ENCODE measurements at regions not wholly inside any gene's neighbourhood (a gene's known extent, or its start where the extent isn't known, plus 50 kb on each side); places are given as distances from the start of the nearest gene placed in this dataset.

GRCh38 chr14:30389134-30389876, 169.7 kb upstream of the G2E3 start:
- H3K9me3 ChIP-seq (ENCODE audit: control insufficient read depth, low read length): no peaks in the 10 kb centered on the region
- H3K9ac ChIP-seq (ENCODE audit: low read length): no peak overlapping the region
- no peak overlapping the region for H2AFZ ChIP-seq (ENCODE audit: low read depth, low read length)
- no peak overlapping the region for H3K4ac ChIP-seq (ENCODE audit: low read depth in 1 of 2, low read length in 2 of 2)
- H2AK5ac ChIP-seq (ENCODE audit: low read length, severe bottlenecking): no peak overlapping the region
- H3K18ac ChIP-seq (ENCODE audit: low read depth in 1 of 2, low read length in 2 of 2): no peak overlapping the region
- H4K91ac ChIP-seq (ENCODE audit: low read length): no peak overlapping the region
- H3K79me1 ChIP-seq (replicated peaks; ENCODE audit: low read length, poor library complexity, severe bottlenecking): no peaks in the 10 kb centered on the region
- H3K36me3 ChIP-seq (ENCODE audit: control insufficient read depth in 1 of 2, insufficient read depth in 2 of 2, low read depth in 1 of 2, low read length in 2 of 2): no peaks in the 10 kb centered on the region
- no peak overlapping the region for H2BK15ac ChIP-seq (ENCODE audit: low read depth, poor library complexity, severe bottlenecking)
- H2BK120ac ChIP-seq (ENCODE audit: low read depth, low read length): no peak overlapping the region
- WGBS: 91% methylated on average over 5 of the region's 6 CpGs
- H2BK5ac ChIP-seq (ENCODE audit: low read depth, low read length, poor library complexity, severe bottlenecking): no peak overlapping the region
- H4K8ac ChIP-seq (ENCODE audit: low read length): no peak overlapping the region
- H3K4me1 ChIP-seq (ENCODE audit: control insufficient read depth, insufficient read depth, low read depth, low read length): no peaks in the 10 kb centered on the region
- H3K23ac ChIP-seq (ENCODE audit: low read length in 2 of 2): no peak overlapping the region
- no peak overlapping the region for H3K14ac ChIP-seq (ENCODE audit: low read length in 2 of 2)
- H3K4me2 ChIP-seq (ENCODE audit: low read length, poor library complexity, severe bottlenecking): no peak overlapping the region
- no peak overlapping the region for H3K27ac ChIP-seq (ENCODE audit: low read length, poor library complexity, severe bottlenecking)
- no peak overlapping the region for H3K4me3 ChIP-seq (ENCODE audit: insufficient read depth in 1 of 2, low read depth in 1 of 2, low read length in 2 of 2)
- no peaks in the 10 kb centered on the region for H3K27me3 ChIP-seq (ENCODE audit: control insufficient read depth in 1 of 2, insufficient read depth in 1 of 2, low read length in 2 of 2)
- H2BK12ac ChIP-seq (ENCODE audit: low read length in 2 of 2): no peak overlapping the region
- DNase-seq: no peak

- H3K4me3 ChIP-seq (ENCODE audit: insufficient read depth in 1 of 2, low read depth in 1 of 2, low read length in 2 of 2): no peak overlapping the region
Measured at GRCh38 chr14:30389877-30390385, 169.0 kb upstream of the G2E3 start.

GRCh38 chr14:30395065-30395464, 163.9 kb upstream of the G2E3 start:
- Histone ChIP-seq H3K27ac (ENCODE audit: low read length, poor library complexity, severe bottlenecking) (no peak overlapping the region), H2AFZ (ENCODE audit: low read depth, low read length) (no peak overlapping the region), H3K4ac (ENCODE audit: low read depth in 1 of 2, low read length in 2 of 2) (no peak overlapping the region), H3K4me2 (ENCODE audit: low read length, poor library complexity, severe bottlenecking) (no peak overlapping the region), H3K18ac (ENCODE audit: low read depth in 1 of 2, low read length in 2 of 2) (no peak overlapping the region), H3K36me3 (ENCODE audit: control insufficient read depth in 1 of 2, insufficient read depth in 2 of 2, low read depth in 1 of 2, low read length in 2 of 2) (no peaks in the 10 kb centered on the region), H3K4me1 (ENCODE audit: control insufficient read depth, insufficient read depth, low read depth, low read length) (no peaks in the 10 kb centered on the region), H3K23ac (ENCODE audit: low read length in 2 of 2) (no peak overlapping the region), H2BK15ac (ENCODE audit: low read depth, poor library complexity, severe bottlenecking) (no peak overlapping the region), H4K8ac (ENCODE audit: low read length) (no peak overlapping the region), H3K9me3 (ENCODE audit: control insufficient read depth, low read length) (no peaks in the 10 kb centered on the region), H3K14ac (ENCODE audit: low read length in 2 of 2) (no peak overlapping the region), H4K91ac (ENCODE audit: low read length) (no peak overlapping the region), H2BK120ac (ENCODE audit: low read depth, low read length) (no peak overlapping the region), H3K9ac (ENCODE audit: low read length) (no peak overlapping the region), H2BK5ac (ENCODE audit: low read depth, low read length, poor library complexity, severe bottlenecking) (no peak overlapping the region), H3K79me1 (replicated peaks; ENCODE audit: low read length, poor library complexity, severe bottlenecking) (no peaks in the 10 kb centered on the region), H3K4me3 (ENCODE audit: insufficient read depth in 1 of 2, low read depth in 1 of 2, low read length in 2 of 2) (no peak overlapping the region), H2AK5ac (ENCODE audit: low read length, severe bottlenecking) (no peak overlapping the region), H2BK12ac (ENCODE audit: low read length in 2 of 2) (no peak overlapping the region), H3K27me3 (ENCODE audit: control insufficient read depth in 1 of 2, insufficient read depth in 1 of 2, low read length in 2 of 2) (no peaks in the 10 kb centered on the region)
- no CpG with 5 or more reads among the region's 1 CpG for WGBS
- DNase-seq: no peak

More at GRCh38 chr14:30389877-30390385, 169.0 kb upstream of the G2E3 start:
- H3K9ac ChIP-seq (ENCODE audit: low read length): no peak overlapping the region
- WGBS: 72% methylated on average over 3 of the region's 4 CpGs
- H3K79me1 ChIP-seq (replicated peaks; ENCODE audit: low read length, poor library complexity, severe bottlenecking): no peaks in the 10 kb centered on the region
- no peak overlapping the region for H2BK120ac ChIP-seq (ENCODE audit: low read depth, low read length)
- H4K8ac ChIP-seq (ENCODE audit: low read length): no peak overlapping the region
- H3K4ac ChIP-seq (ENCODE audit: low read depth in 1 of 2, low read length in 2 of 2): no peak overlapping the region
- no peak overlapping the region for H3K4me2 ChIP-seq (ENCODE audit: low read length, poor library complexity, severe bottlenecking)
- H2BK5ac ChIP-seq (ENCODE audit: low read depth, low read length, poor library complexity, severe bottlenecking): no peak overlapping the region
- no peaks in the 10 kb centered on the region for H3K4me1 ChIP-seq (ENCODE audit: control insufficient read depth, insufficient read depth, low read depth, low read length)
- H2AK5ac ChIP-seq (ENCODE audit: low read length, severe bottlenecking): no peak overlapping the region
- no peaks in the 10 kb centered on the region for H3K27me3 ChIP-seq (ENCODE audit: control insufficient read depth in 1 of 2, insufficient read depth in 1 of 2, low read length in 2 of 2)
- no peak overlapping the region for H3K14ac ChIP-seq (ENCODE audit: low read length in 2 of 2)
- no peaks in the 10 kb centered on the region for H3K36me3 ChIP-seq (ENCODE audit: control insufficient read depth in 1 of 2, insufficient read depth in 2 of 2, low read depth in 1 of 2, low read length in 2 of 2)
- H3K18ac ChIP-seq (ENCODE audit: low read depth in 1 of 2, low read length in 2 of 2): no peak overlapping the region
- H3K23ac ChIP-seq (ENCODE audit: low read length in 2 of 2): no peak overlapping the region
- H2BK12ac ChIP-seq (ENCODE audit: low read length in 2 of 2): no peak overlapping the region
- no peak overlapping the region for H3K27ac ChIP-seq (ENCODE audit: low read length, poor library complexity, severe bottlenecking)
- H2BK15ac ChIP-seq (ENCODE audit: low read depth, poor library complexity, severe bottlenecking): no peak overlapping the region
- no peak overlapping the region for H2AFZ ChIP-seq (ENCODE audit: low read depth, low read length)
- no peaks in the 10 kb centered on the region for H3K9me3 ChIP-seq (ENCODE audit: control insufficient read depth, low read length)
- H4K91ac ChIP-seq (ENCODE audit: low read length): no peak overlapping the region
- DNase-seq: no peak

GRCh38 chr14:30402846-30403245, 156.1 kb upstream of the G2E3 start:
- no peak overlapping the region for H2BK5ac ChIP-seq (ENCODE audit: low read depth, low read length, poor library complexity, severe bottlenecking)

More at GRCh38 chr14:30402846-30403245, 156.1 kb upstream of the G2E3 start:
- H3K4me3 ChIP-seq (ENCODE audit: insufficient read depth in 1 of 2, low read depth in 1 of 2, low read length in 2 of 2): no peak overlapping the region
- H3K36me3 ChIP-seq (ENCODE audit: control insufficient read depth in 1 of 2, insufficient read depth in 2 of 2, low read depth in 1 of 2, low read length in 2 of 2): no peaks in the 10 kb centered on the region
- H3K27ac ChIP-seq (ENCODE audit: low read length, poor library complexity, severe bottlenecking): no peak overlapping the region
- H3K9ac ChIP-seq (ENCODE audit: low read length): no peak overlapping the region
- H3K4me2 ChIP-seq (ENCODE audit: low read length, poor library complexity, severe bottlenecking): no peak overlapping the region
- H3K4ac ChIP-seq (ENCODE audit: low read depth in 1 of 2, low read length in 2 of 2): no peak overlapping the region
- no peaks in the 10 kb centered on the region for H3K4me1 ChIP-seq (ENCODE audit: control insufficient read depth, insufficient read depth, low read depth, low read length)
- no peak overlapping the region for H3K18ac ChIP-seq (ENCODE audit: low read depth in 1 of 2, low read length in 2 of 2)
- H3K9me3 ChIP-seq (ENCODE audit: control insufficient read depth, low read length): no peaks in the 10 kb centered on the region
- H2AK5ac ChIP-seq (ENCODE audit: low read length, severe bottlenecking): no peak overlapping the region
- H4K91ac ChIP-seq (ENCODE audit: low read length): no peak overlapping the region
- H2BK15ac ChIP-seq (ENCODE audit: low read depth, poor library complexity, severe bottlenecking): no peak overlapping the region
- no peak overlapping the region for H2BK12ac ChIP-seq (ENCODE audit: low read length in 2 of 2)
- no peak for DNase-seq
- H3K79me1 ChIP-seq (replicated peaks; ENCODE audit: low read length, poor library complexity, severe bottlenecking): no peaks in the 10 kb centered on the region
- H4K8ac ChIP-seq (ENCODE audit: low read length): no peak overlapping the region
- H3K23ac ChIP-seq (ENCODE audit: low read length in 2 of 2): no peak overlapping the region
- no peaks in the 10 kb centered on the region for H3K27me3 ChIP-seq (ENCODE audit: control insufficient read depth in 1 of 2, insufficient read depth in 1 of 2, low read length in 2 of 2)
- no peak overlapping the region for H3K14ac ChIP-seq (ENCODE audit: low read length in 2 of 2)
- no peak overlapping the region for H2AFZ ChIP-seq (ENCODE audit: low read depth, low read length)
- no peak overlapping the region for H2BK120ac ChIP-seq (ENCODE audit: low read depth, low read length)
